ENCODE measurements at regions not wholly inside any gene's neighbourhood (a gene's known extent, or its start where the extent isn't known, plus 50 kb on each side); places are given as distances from the start of the nearest gene placed in this dataset.

DNA sequence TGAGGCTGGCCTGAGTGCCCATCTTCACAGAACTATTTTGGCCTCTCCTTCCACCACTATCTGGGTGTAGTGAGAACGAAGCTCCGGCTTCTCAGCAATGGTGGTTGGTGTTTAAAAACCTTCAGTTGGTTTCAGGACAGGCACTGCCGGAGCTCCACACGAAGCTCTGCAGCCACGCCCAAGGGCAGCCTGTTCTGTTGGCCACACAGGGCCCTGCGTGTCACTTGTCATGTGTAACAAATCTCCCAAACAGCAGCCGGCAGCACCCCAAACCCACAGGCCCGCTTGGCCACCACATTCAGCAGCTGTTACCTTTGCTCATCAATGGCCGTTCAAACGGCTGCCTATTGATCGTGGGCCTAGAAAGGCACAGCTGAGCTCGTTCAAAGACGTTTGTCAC, 97.5 kb downstream of the ERMARD start:
- TF ChIP-seq, protein P1, sequence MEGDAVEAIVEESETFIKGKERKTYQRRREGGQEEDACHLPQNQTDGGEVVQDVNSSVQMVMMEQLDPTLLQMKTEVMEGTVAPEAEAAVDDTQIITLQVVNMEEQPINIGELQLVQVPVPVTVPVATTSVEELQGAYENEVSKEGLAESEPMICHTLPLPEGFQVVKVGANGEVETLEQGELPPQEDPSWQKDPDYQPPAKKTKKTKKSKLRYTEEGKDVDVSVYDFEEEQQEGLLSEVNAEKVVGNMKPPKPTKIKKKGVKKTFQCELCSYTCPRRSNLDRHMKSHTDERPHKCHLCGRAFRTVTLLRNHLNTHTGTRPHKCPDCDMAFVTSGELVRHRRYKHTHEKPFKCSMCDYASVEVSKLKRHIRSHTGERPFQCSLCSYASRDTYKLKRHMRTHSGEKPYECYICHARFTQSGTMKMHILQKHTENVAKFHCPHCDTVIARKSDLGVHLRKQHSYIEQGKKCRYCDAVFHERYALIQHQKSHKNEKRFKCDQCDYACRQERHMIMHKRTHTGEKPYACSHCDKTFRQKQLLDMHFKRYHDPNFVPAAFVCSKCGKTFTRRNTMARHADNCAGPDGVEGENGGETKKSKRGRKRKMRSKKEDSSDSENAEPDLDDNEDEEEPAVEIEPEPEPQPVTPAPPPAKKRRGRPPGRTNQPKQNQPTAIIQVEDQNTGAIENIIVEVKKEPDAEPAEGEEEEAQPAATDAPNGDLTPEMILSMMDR (IDR thresholded peaks at IDR 0.05; ENCODE audit: control extremely low read depth in 1 of 3, insufficient read depth in 1 of 3, low read depth in 1 of 3, low read length in 3 of 3): no peak
- TF ChIP-seq SP2 (IDR thresholded peaks at IDR 0.05; ENCODE audit: low read length) (no peak), TAF1 (IDR thresholded peaks at IDR 0.05; ENCODE audit: low read depth, low read length) (no peak), SP4 (IDR thresholded peaks at IDR 0.05; ENCODE audit: low read length) (no peak), JUN (IDR thresholded peaks at IDR 0.05; ENCODE audit: low read depth, low read length) (no peak), CHD2 (IDR thresholded peaks at IDR 0.05; ENCODE audit: low read length) (no peak), CBX8 (IDR thresholded peaks at IDR 0.05; ENCODE audit: borderline replicate concordance, low read depth, low read length) (no peak), ASH2L (IDR thresholded peaks at IDR 0.05; ENCODE audit: low read length) (no peak), EP300 (IDR thresholded peaks at IDR 0.05; ENCODE audit: borderline replicate concordance in 1 of 2, low read depth in 2 of 2, low read length in 2 of 2) (no peak), EZH2 (IDR thresholded peaks at IDR 0.05; ENCODE audit: low read depth, low read length, severe bottlenecking) (no peak)
- TF ChIP-seq, protein P2, sequence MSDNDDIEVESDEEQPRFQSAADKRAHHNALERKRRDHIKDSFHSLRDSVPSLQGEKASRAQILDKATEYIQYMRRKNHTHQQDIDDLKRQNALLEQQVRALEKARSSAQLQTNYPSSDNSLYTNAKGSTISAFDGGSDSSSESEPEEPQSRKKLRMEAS (IDR thresholded peaks at IDR 0.05): no peak

Data from H1 (cell line).